T-helper 1 cell treated with Interleukin-12 subunit alpha and Interleukin-12 subunit beta and Interleukin-4 antibody, amounts not matched to agents 30 μg/mL and 1 μg/mL, for 36 hours (primary cell): ENCODE measurements at regions not wholly inside any gene's neighbourhood (a gene's known extent, or its start where the extent isn't known, plus 50 kb on each side); places are given as distances from the start of the nearest gene placed in this dataset.

Experiments used
- H3K27ac Mint-ChIP-seq: one replicate; pipeline ENCODE4 v1.8.0; 2021; ENCODE audit warnings: mild to moderate bottlenecking, mixed read lengths
- H3K27me3 Mint-ChIP-seq: one replicate; pipeline ENCODE4 v1.8.0; 2021; ENCODE audit warnings: low read depth, mixed read lengths
- H3K36me3 Mint-ChIP-seq: one replicate; pipeline ENCODE4 v1.8.0; 2021; ENCODE audit warnings: low read depth, mixed read lengths
- H3K4me1 Mint-ChIP-seq: one replicate; pipeline ENCODE4 v1.8.0; 2021; ENCODE audit warnings: low read depth, mixed read lengths
- H3K4me3 Mint-ChIP-seq: one replicate; pipeline ENCODE4 v1.8.0; 2021; ENCODE audit warnings: mild to moderate bottlenecking, moderate library complexity, mixed read lengths
- H3K9me3 Mint-ChIP-seq: one replicate; pipeline ENCODE4 v1.8.0; 2021; ENCODE audit warnings: mixed read lengths

DNA sequence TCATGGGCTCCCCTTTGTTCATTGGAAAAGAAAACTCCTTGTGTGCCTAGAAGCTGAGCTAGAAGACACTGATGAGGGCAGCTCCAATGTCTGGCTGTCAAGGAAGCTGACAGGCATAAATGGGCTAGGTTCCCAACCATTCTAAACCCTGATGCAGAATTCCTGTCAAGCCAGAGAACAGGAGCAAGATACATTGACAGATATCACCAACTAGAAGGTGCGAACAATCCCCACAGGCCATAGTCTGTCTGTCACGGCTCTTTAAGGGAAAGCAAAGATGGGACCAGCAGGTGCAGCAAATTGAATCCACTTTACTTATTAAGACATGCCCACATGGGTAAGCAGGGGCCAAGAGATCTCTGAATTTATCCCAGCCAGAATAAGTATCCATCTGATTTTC, 617.9 kb upstream of the POT1 start:
- no peaks in the 10 kb centered on the region for H3K9me3 Mint-ChIP-seq
- H3K4me3 Mint-ChIP-seq: no peak overlapping the region
- no peaks in the 10 kb centered on the region for H3K36me3 Mint-ChIP-seq
- H3K27ac Mint-ChIP-seq: no peak overlapping the region
- no peaks in the 10 kb centered on the region for H3K27me3 Mint-ChIP-seq
- no peaks in the 10 kb centered on the region for H3K4me1 Mint-ChIP-seq

DNA sequence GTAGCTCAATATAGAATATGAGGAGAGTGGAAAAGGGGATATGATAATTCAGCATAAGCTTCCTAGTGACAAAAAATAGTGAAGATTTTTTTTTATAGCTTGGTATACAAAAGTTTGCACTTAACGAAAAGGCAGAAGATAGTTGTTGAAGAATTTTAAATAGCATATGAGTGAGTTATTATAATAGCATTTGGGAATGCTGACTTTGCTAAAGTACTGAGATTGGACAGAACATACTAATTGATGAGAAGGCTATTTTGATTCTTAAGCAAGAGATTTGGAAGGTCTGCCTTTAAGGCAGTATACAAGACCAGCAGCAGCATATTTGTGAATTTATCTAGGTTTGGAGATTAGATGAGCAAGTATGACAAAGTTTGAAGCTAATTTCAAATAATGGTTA, 600.9 kb upstream of the POT1 start:
- H3K9me3 Mint-ChIP-seq: no peaks in the 10 kb centered on the region
- H3K27me3 Mint-ChIP-seq: no peaks in the 10 kb centered on the region
- no peak overlapping the region for H3K4me3 Mint-ChIP-seq
- no peaks in the 10 kb centered on the region for H3K4me1 Mint-ChIP-seq
- H3K36me3 Mint-ChIP-seq: no peaks in the 10 kb centered on the region
- H3K27ac Mint-ChIP-seq: no peak overlapping the region

DNA sequence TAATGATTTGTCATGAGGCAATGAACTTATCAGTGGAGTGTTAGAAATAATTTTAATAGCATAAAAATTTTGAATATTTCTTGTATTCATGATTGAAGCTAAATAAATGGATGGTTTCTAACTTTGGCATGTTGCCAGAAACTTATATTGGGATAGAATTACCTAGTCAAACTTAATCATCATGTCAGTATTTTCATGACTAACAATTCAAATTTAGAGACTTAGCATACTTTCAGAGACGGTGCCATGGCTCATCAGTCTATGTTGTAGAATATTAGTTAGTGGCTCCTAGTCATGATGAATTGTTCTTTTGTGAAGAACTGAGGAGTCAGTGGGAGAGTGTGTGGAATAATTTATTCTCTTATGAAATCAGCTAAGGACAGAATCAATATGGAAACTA, 599.6 kb upstream of the POT1 start:
- H3K4me1 Mint-ChIP-seq: no peaks in the 10 kb centered on the region
- no peaks in the 10 kb centered on the region for H3K36me3 Mint-ChIP-seq
- no peaks in the 10 kb centered on the region for H3K27me3 Mint-ChIP-seq
- H3K4me3 Mint-ChIP-seq: no peak overlapping the region
- no peaks in the 10 kb centered on the region for H3K9me3 Mint-ChIP-seq
- no peak overlapping the region for H3K27ac Mint-ChIP-seq

- Mint-ChIP-seq H3K4me1 (no peaks in the 10 kb centered on the region), H3K4me3 (no peak overlapping the region), H3K27me3 (no peaks in the 10 kb centered on the region), H3K27ac (no peak overlapping the region), H3K9me3 (peaks cover 8% of the 10 kb centered on the region), H3K36me3 (no peaks in the 10 kb centered on the region)
Observed at GRCh38 chr7:125526958-125527357, 597.3 kb upstream of the POT1 start.

- Mint-ChIP-seq H3K27ac (no peak overlapping the region), H3K27me3 (no peaks in the 10 kb centered on the region), H3K9me3 (peaks cover 8% of the 10 kb centered on the region), H3K4me3 (no peak overlapping the region), H3K36me3 (no peaks in the 10 kb centered on the region), H3K4me1 (no peaks in the 10 kb centered on the region)
Observed at GRCh38 chr7:125526092-125526491, 596.5 kb upstream of the POT1 start.

DNA sequence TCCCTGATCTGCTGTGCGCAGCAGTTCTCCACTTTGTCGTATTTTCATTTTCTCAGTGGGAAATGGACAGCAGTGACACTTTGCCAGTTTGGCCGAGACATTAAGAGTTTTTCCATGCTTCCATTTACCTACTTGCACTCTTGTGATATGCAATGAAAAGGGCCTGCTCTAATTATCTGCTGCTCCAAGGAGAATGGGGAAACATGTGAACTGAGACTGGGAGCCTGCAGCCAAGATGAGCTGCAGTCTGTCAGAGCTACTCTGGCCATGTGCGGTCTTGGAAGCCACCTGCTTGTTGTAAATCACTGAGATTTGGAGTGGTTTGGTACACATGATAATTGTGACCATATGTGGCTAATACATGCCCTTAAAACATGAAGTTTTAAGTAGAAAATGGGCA, 586.6 kb upstream of the POT1 start:
- H3K4me1 Mint-ChIP-seq: no peaks in the 10 kb centered on the region
- no peaks in the 10 kb centered on the region for H3K36me3 Mint-ChIP-seq
- H3K9me3 Mint-ChIP-seq: peaks cover 3% of the 10 kb centered on the region
- H3K27ac Mint-ChIP-seq: no peak overlapping the region
- H3K4me3 Mint-ChIP-seq: no peak overlapping the region
- no peaks in the 10 kb centered on the region for H3K27me3 Mint-ChIP-seq

GRCh38 chr7:125512373-125512772, 582.7 kb upstream of the POT1 start:
- H3K27me3 Mint-ChIP-seq: no peaks in the 10 kb centered on the region

DNA sequence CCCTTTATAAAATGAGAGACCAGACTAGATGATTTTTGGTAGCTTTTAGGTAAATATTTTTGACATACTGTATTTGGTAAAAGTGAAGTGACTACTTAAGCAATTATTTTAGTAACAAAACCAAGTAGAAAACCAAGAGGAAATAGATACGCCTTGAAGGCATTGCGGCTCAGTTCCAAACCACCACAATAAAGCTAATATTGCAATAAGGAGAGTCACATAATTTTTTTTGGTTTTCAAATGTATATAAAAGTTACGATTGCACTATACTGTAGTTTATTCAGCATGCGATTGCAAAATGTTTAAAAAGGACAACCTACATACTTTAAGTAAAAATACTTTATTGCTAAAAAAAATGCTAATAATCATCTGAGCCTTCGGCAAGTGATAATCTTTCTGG, 581.7 kb upstream of the POT1 start:
- no peaks in the 10 kb centered on the region for H3K36me3 Mint-ChIP-seq
- no peak overlapping the region for H3K4me3 Mint-ChIP-seq
- H3K9me3 Mint-ChIP-seq: peaks cover 6% of the 10 kb centered on the region
- H3K4me1 Mint-ChIP-seq: no peaks in the 10 kb centered on the region
- H3K27me3 Mint-ChIP-seq: no peaks in the 10 kb centered on the region
- no peak overlapping the region for H3K27ac Mint-ChIP-seq

More at GRCh38 chr7:125512373-125512772, 582.7 kb upstream of the POT1 start:
- Mint-ChIP-seq H3K36me3 (no peaks in the 10 kb centered on the region), H3K4me1 (no peaks in the 10 kb centered on the region), H3K27ac (no peak overlapping the region), H3K4me3 (no peak overlapping the region), H3K9me3 (peaks cover 6% of the 10 kb centered on the region)

- H3K4me3 Mint-ChIP-seq: no peak overlapping the region
- peaks cover 3% of the 10 kb centered on the region for H3K9me3 Mint-ChIP-seq
Observed at GRCh38 chr7:125506331-125506730, 576.7 kb upstream of the POT1 start.

DNA sequence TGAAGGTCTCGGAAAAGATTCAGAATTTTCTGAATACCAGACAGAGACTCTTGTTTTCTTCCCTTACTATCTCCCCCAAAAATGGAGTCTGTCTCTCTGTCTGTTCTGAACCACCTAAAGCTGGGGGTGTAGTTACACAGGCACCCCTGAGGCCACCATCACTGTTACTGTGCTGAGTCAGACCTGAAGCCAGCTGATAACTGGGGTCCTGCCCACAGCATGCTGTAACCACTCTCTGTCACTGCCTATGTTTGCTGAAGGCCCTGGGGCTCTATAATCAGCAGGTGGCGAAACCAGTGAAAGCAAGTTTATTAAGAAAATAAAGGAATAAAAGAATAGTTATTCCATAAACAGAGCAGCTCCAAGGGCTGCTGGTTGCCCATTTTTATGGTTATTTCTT, 575.2 kb upstream of the POT1 start:
- no peak overlapping the region for H3K4me3 Mint-ChIP-seq
- no peaks in the 10 kb centered on the region for H3K27me3 Mint-ChIP-seq
- no peak overlapping the region for H3K27ac Mint-ChIP-seq
- no peaks in the 10 kb centered on the region for H3K36me3 Mint-ChIP-seq
- H3K9me3 Mint-ChIP-seq: peaks cover 6% of the 10 kb centered on the region
- H3K4me1 Mint-ChIP-seq: no peaks in the 10 kb centered on the region

More at GRCh38 chr7:125506331-125506730, 576.7 kb upstream of the POT1 start:
- Mint-ChIP-seq H3K4me1 (no peaks in the 10 kb centered on the region), H3K36me3 (no peaks in the 10 kb centered on the region), H3K27ac (no peak overlapping the region), H3K27me3 (no peaks in the 10 kb centered on the region)

- Mint-ChIP-seq H3K9me3 (peaks cover 7% of the 10 kb centered on the region), H3K4me1 (no peaks in the 10 kb centered on the region), H3K4me3 (no peak overlapping the region), H3K27ac (no peak overlapping the region), H3K36me3 (no peaks in the 10 kb centered on the region), H3K27me3 (no peaks in the 10 kb centered on the region)
Observed at GRCh38 chr7:125495997-125496396, 566.4 kb upstream of the POT1 start.

GRCh38 chr7:125492521-125492920, 562.9 kb upstream of the POT1 start:
- Mint-ChIP-seq H3K36me3 (no peaks in the 10 kb centered on the region), H3K4me1 (no peaks in the 10 kb centered on the region), H3K9me3 (peaks cover 4% of the 10 kb centered on the region), H3K4me3 (no peak overlapping the region), H3K27ac (no peak overlapping the region), H3K27me3 (no peaks in the 10 kb centered on the region)

DNA sequence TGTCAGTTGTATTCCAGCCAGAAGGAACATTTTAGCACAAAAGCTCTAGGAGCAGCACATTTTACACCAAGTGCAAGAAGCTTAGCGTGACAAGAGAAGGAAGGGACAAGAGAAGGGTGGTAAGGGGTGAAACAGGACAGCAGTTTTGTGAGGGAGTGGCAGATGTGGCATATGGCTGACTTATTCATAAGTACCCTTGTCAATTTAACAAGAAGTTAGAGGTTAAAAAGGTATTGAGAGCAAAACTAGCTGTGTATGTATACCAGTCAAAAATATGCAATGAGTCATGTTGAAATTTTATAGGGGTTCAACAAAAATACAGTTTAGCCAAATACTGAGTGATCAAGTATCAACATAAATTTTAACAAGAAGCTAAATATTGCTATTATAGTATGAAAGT, 561.5 kb upstream of the POT1 start:
- H3K36me3 Mint-ChIP-seq: no peaks in the 10 kb centered on the region
- H3K4me3 Mint-ChIP-seq: no peak overlapping the region
- H3K4me1 Mint-ChIP-seq: no peaks in the 10 kb centered on the region
- peaks cover 2% of the 10 kb centered on the region for H3K9me3 Mint-ChIP-seq
- H3K27ac Mint-ChIP-seq: no peak overlapping the region
- no peaks in the 10 kb centered on the region for H3K27me3 Mint-ChIP-seq

- Mint-ChIP-seq H3K4me1 (no peaks in the 10 kb centered on the region), H3K27ac (no peak overlapping the region), H3K9me3 (no peaks in the 10 kb centered on the region), H3K4me3 (no peak overlapping the region), H3K27me3 (no peaks in the 10 kb centered on the region), H3K36me3 (no peaks in the 10 kb centered on the region)
Observed at GRCh38 chr7:125490167-125490566, 560.5 kb upstream of the POT1 start.

GRCh38 chr7:125485223-125485622, 555.6 kb upstream of the POT1 start:
- peaks cover 3% of the 10 kb centered on the region for H3K9me3 Mint-ChIP-seq
- no peaks in the 10 kb centered on the region for H3K27me3 Mint-ChIP-seq
- no peak overlapping the region for H3K27ac Mint-ChIP-seq
- H3K4me1 Mint-ChIP-seq: no peaks in the 10 kb centered on the region
- H3K36me3 Mint-ChIP-seq: no peaks in the 10 kb centered on the region
- H3K4me3 Mint-ChIP-seq: no peak overlapping the region

DNA sequence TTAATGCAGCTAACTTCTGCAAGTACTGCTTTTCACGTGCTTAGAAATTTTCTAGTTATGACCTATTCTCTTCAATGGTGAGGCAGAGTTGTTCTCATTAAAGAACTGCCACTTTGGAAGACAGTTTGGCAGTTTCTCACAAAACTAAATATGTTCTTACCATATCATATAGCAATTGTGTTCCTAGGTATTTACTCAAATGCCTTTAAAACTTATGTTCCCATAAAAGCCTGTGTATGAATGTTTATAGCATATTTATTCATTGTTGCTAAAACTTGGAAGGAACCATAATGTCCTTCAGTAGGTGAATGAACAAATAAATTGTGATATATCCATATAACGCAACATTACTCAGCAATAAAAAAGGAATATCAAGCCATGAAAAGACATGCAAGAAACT, 555.1 kb upstream of the POT1 start:
- Mint-ChIP-seq H3K9me3 (peaks cover 3% of the 10 kb centered on the region), H3K27ac (no peak overlapping the region), H3K27me3 (no peaks in the 10 kb centered on the region), H3K36me3 (no peaks in the 10 kb centered on the region), H3K4me3 (no peak overlapping the region), H3K4me1 (no peaks in the 10 kb centered on the region)
